GM23338 (cell line): ENCODE measurements at regions not wholly inside any gene's neighbourhood (a gene's known extent, or its start where the extent isn't known, plus 50 kb on each side); places are given as distances from the start of the nearest gene placed in this dataset.

ENCODE experiments used
- ATAC-seq: fragments of 200-7000 bp; cut with Tn5 transposase; 3 replicates; pipeline ENCODE4 v1.9.1; 2020
- DNase-seq: peaks from one replicate; pipeline ENCODE4 v3.0.0-alpha.2; 2015; ENCODE audit warnings: low spot score
- H2AFZ ChIP-seq: fragments of 200-600 bp; sonication (generic); 2 replicates; pipeline ENCODE4 v1.8.0; 2016; ENCODE audit warnings: antibody characterized with exemption, mild to moderate bottlenecking, moderate library complexity
- H3F3A ChIP-seq: fragments of 200-600 bp; sonication (generic); replicated peaks from 2 replicates; pipeline ENCODE4 v1.8.0; 2017; ENCODE audit warnings: antibody characterized with exemption, mixed run types, low read depth
- H3K27ac ChIP-seq: fragments of 200-600 bp; sonication (generic); 2 replicates; pipeline ENCODE4 v1.6.1; 2016; ENCODE audit warnings: low read depth
- H3K27me3 ChIP-seq: fragments of 200-600 bp; sonication (generic); 2 replicates; pipeline ENCODE4 v1.8.0; 2016; ENCODE audit warnings: mild to moderate bottlenecking, mixed run types, moderate library complexity; ENCODE audit not compliant: insufficient read depth
- H3K36me3 ChIP-seq: fragments of 200-600 bp; sonication (generic); 2 replicates; pipeline ENCODE4 v1.8.0; 2016; ENCODE audit warnings: mild to moderate bottlenecking; ENCODE audit not compliant: insufficient read depth
- H3K4me1 ChIP-seq: fragments of 200-600 bp; sonication (generic); 2 replicates; pipeline ENCODE4 v1.8.0; 2016; ENCODE audit warnings: mild to moderate bottlenecking, moderate library complexity; ENCODE audit not compliant: insufficient read depth
- H3K4me2 ChIP-seq: fragments of 200-600 bp; sonication (generic); 2 replicates; pipeline ENCODE4 v1.7.1; 2017; ENCODE audit warnings: mixed run types
- H3K4me3 ChIP-seq: fragments of 200-600 bp; sonication (generic); 2 replicates; pipeline ENCODE4 v1.6.1; 2016; ENCODE audit warnings: mixed run types
- H3K79me2 ChIP-seq: fragments of 200-600 bp; sonication (generic); replicated peaks from 2 replicates; pipeline ENCODE4 v1.8.0; 2017; ENCODE audit warnings: mild to moderate bottlenecking; ENCODE audit not compliant: insufficient read depth
- H3K9me2 ChIP-seq: fragments of 200-600 bp; sonication (generic); 2 replicates; pipeline ENCODE4 v1.8.0; 2017; ENCODE audit not compliant: insufficient read depth
- H4K20me1 ChIP-seq: fragments of 200-600 bp; sonication (generic); replicated peaks from 2 replicates; pipeline ENCODE4 v1.8.0; 2017; ENCODE audit warnings: mild to moderate bottlenecking; ENCODE audit not compliant: insufficient read depth
- H3K27ac Mint-ChIP-seq: 2 replicates; pipeline ENCODE4 v1.8.0; 2020; ENCODE audit warnings: inconsistent platforms, mild to moderate bottlenecking, moderate library complexity, mixed read lengths
- H3K27me3 Mint-ChIP-seq: 3 replicates; pipeline ENCODE4 v1.8.0; 2022; ENCODE audit warnings: low read depth, mild to moderate bottlenecking, moderate library complexity, mixed read lengths, inconsistent platforms; ENCODE audit not compliant: insufficient read depth, poor library complexity
- H3K36me3 Mint-ChIP-seq: 3 replicates; pipeline ENCODE4 v1.8.0; 2021; ENCODE audit warnings: low read depth, mild to moderate bottlenecking, inconsistent platforms, moderate library complexity, mixed read lengths
- H3K4me1 Mint-ChIP-seq: 3 replicates; pipeline ENCODE4 v1.8.0; 2020; ENCODE audit warnings: mild to moderate bottlenecking, inconsistent platforms, mixed read lengths
- H3K4me3 Mint-ChIP-seq: 3 replicates; pipeline ENCODE4 v1.8.0; 2021; ENCODE audit warnings: moderate library complexity, mild to moderate bottlenecking, inconsistent platforms, mixed read lengths
- H3K9me3 Mint-ChIP-seq: 3 replicates; pipeline ENCODE4 v1.8.0; 2020; ENCODE audit warnings: moderate library complexity, mild to moderate bottlenecking, inconsistent platforms, mixed read lengths
- ETS1 ChIP-seq: IDR thresholded peaks from 2 replicates; pipeline ENCODE4 v1.6.1; 2016; ENCODE audit warnings: antibody characterized with exemption
- EZH2 ChIP-seq: fragments of 200-600 bp; sonication (generic); IDR thresholded peaks from one replicate; pipeline ENCODE4 v1.8.0; 2017; ENCODE audit warnings: antibody characterized with exemption, mild to moderate bottlenecking, low read depth; ENCODE audit not compliant: unreplicated experiment
- EZH2phosphoT487 ChIP-seq: fragments of 200-600 bp; sonication (generic); IDR thresholded peaks from one replicate; pipeline ENCODE4 v1.8.1; 2018; ENCODE audit warnings: antibody characterized with exemption; ENCODE audit not compliant: unreplicated experiment
- NANOG ChIP-seq: IDR thresholded peaks from 2 replicates; pipeline ENCODE4 v1.6.1; 2016; ENCODE audit warnings: antibody characterized with exemption, borderline replicate concordance
- STAT1 ChIP-seq: IDR thresholded peaks from one replicate; pipeline ENCODE4 v1.6.1; 2016; ENCODE audit warnings: antibody characterized with exemption; ENCODE audit not compliant: unreplicated experiment
- ZNF114 ChIP-seq: fragments of 250-450 bp; sonication (Bioruptor Pico); IDR thresholded peaks from 2 replicates; pipeline ENCODE4 v1.5.0; 2020; ENCODE audit warnings: mild to moderate bottlenecking, moderate library complexity
- TF ChIP-seq, protein P1 (sequence below), 2 experiments: fragments of 200-600 bp in 1 of 2; sonication (generic) in 1 of 2; conservative IDR thresholded peaks; 2 replicates each; pipeline versions ENCODE4 v1.5.1 to v1.6.1; 2016 to 2017; ENCODE audit warnings: antibody characterized with exemption in 2 of 2, low read depth in 2 of 2, mild to moderate bottlenecking in 2 of 2, moderate library complexity in 1 of 2
- TF ChIP-seq, protein P2 (sequence below): fragments of 250-450 bp; sonication (Bioruptor Pico); IDR thresholded peaks from 2 replicates; pipeline ENCODE4 v1.5.0; 2020; ENCODE audit warnings: mild to moderate bottlenecking, moderate library complexity

DNA sequence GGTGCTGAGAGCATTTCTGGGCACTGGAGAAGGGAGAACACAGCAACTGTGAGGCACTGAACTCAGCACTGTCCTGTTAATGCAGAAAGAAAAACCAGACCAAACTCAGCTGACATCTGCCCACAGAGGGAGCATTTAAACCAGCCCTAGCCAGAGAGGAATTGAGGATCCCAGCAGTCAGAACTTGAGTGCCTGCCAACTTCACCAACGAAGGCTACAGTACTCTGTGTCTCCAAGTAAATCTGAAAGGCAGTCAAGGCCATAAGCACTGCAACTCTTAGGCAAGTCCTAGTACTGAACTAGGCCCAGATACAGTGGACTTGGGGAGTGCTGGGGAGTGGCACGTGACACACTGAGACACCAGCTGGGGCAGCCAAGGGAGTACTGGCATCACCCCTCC lies 176.2 kb upstream of the ZC3H15 start:
- no peak for ATAC-seq
- peaks cover 46% of the 10 kb centered on the region for H3K36me3 Mint-ChIP-seq
- Histone ChIP-seq H3F3A (no peaks in the 10 kb centered on the region), H3K36me3 (peaks cover 13% of the 10 kb centered on the region), H3K27me3 (no peaks in the 10 kb centered on the region), H3K4me3 (no peak overlapping the region), H2AFZ (no peak overlapping the region), H3K9me2 (peaks cover 17% of the 10 kb centered on the region), H3K27ac (no peak overlapping the region), H3K79me2 (no peaks in the 10 kb centered on the region), H4K20me1 (no peaks in the 10 kb centered on the region), H3K4me2 (no peak overlapping the region), H3K4me1 (peaks cover 35% of the 10 kb centered on the region)
- H3K4me3 Mint-ChIP-seq: no peak overlapping the region
- H3K27ac Mint-ChIP-seq: no peak overlapping the region
- H3K9me3 Mint-ChIP-seq: peaks cover 39% of the 10 kb centered on the region
- H3K4me1 Mint-ChIP-seq: peaks cover 34% of the 10 kb centered on the region
- TF ChIP-seq, protein P1, sequence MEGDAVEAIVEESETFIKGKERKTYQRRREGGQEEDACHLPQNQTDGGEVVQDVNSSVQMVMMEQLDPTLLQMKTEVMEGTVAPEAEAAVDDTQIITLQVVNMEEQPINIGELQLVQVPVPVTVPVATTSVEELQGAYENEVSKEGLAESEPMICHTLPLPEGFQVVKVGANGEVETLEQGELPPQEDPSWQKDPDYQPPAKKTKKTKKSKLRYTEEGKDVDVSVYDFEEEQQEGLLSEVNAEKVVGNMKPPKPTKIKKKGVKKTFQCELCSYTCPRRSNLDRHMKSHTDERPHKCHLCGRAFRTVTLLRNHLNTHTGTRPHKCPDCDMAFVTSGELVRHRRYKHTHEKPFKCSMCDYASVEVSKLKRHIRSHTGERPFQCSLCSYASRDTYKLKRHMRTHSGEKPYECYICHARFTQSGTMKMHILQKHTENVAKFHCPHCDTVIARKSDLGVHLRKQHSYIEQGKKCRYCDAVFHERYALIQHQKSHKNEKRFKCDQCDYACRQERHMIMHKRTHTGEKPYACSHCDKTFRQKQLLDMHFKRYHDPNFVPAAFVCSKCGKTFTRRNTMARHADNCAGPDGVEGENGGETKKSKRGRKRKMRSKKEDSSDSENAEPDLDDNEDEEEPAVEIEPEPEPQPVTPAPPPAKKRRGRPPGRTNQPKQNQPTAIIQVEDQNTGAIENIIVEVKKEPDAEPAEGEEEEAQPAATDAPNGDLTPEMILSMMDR (conservative IDR thresholded peaks at IDR 0.05; ENCODE audit: low read depth in 2 of 2): no peak
- TF ChIP-seq EZH2phosphoT487 (no peak), STAT1 (no peak), ETS1 (no peak), EZH2 (no peak), ZNF114 (CRISPR knock-in tag) (no peak), NANOG (no peak)
- TF ChIP-seq, protein P2, sequence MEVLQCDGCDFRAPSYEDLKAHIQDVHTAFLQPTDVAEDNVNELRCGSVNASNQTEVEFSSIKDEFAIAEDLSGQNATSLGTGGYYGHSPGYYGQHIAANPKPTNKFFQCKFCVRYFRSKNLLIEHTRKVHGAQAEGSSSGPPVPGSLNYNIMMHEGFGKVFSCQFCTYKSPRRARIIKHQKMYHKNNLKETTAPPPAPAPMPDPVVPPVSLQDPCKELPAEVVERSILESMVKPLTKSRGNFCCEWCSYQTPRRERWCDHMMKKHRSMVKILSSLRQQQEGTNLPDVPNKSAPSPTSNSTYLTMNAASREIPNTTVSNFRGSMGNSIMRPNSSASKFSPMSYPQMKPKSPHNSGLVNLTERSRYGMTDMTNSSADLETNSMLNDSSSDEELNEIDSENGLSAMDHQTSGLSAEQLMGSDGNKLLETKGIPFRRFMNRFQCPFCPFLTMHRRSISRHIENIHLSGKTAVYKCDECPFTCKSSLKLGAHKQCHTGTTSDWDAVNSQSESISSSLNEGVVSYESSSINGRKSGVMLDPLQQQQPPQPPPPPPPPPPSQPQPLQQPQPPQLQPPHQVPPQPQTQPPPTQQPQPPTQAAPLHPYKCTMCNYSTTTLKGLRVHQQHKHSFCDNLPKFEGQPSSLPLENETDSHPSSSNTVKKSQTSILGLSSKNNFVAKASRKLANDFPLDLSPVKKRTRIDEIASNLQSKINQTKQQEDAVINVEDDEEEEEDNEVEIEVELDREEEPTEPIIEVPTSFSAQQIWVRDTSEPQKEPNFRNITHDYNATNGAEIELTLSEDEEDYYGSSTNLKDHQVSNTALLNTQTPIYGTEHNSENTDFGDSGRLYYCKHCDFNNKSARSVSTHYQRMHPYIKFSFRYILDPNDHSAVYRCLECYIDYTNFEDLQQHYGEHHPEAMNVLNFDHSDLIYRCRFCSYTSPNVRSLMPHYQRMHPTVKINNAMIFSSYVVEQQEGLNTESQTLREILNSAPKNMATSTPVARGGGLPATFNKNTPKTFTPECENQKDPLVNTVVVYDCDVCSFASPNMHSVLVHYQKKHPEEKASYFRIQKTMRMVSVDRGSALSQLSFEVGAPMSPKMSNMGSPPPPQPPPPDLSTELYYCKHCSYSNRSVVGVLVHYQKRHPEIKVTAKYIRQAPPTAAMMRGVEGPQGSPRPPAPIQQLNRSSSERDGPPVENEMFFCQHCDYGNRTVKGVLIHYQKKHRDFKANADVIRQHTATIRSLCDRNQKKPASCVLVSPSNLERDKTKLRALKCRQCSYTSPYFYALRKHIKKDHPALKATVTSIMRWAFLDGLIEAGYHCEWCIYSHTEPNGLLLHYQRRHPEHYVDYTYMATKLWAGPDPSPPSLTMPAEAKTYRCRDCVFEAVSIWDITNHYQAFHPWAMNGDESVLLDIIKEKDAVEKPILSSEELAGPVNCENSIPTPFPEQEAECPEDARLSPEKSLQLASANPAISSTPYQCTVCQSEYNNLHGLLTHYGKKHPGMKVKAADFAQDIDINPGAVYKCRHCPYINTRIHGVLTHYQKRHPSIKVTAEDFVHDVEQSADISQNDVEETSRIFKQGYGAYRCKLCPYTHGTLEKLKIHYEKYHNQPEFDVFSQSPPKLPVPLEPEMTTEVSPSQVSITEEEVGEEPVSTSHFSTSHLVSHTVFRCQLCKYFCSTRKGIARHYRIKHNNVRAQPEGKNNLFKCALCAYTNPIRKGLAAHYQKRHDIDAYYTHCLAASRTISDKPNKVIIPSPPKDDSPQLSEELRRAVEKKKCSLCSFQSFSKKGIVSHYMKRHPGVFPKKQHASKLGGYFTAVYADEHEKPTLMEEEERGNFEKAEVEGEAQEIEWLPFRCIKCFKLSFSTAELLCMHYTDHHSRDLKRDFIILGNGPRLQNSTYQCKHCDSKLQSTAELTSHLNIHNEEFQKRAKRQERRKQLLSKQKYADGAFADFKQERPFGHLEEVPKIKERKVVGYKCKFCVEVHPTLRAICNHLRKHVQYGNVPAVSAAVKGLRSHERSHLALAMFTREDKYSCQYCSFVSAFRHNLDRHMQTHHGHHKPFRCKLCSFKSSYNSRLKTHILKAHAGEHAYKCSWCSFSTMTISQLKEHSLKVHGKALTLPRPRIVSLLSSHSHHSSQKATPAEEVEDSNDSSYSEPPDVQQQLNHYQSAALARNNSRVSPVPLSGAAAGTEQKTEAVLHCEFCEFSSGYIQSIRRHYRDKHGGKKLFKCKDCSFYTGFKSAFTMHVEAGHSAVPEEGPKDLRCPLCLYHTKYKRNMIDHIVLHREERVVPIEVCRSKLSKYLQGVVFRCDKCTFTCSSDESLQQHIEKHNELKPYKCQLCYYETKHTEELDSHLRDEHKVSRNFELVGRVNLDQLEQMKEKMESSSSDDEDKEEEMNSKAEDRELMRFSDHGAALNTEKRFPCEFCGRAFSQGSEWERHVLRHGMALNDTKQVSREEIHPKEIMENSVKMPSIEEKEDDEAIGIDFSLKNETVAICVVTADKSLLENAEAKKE (CRISPR knock-in tag): no peak
- H3K27me3 Mint-ChIP-seq: no peaks in the 10 kb centered on the region
- no peak for DNase-seq
